Astrocyte of the spinal cord (primary cell): ENCODE measurements at regions not wholly inside any gene's neighbourhood (a gene's known extent, or its start where the extent isn't known, plus 50 kb on each side); places are given as distances from the start of the nearest gene placed in this dataset.
A peak's percentile ranks its signal among the peaks of the same experiment; 100 is the strongest.

Experiments
- DNase-seq: peaks from one replicate; pipeline ENCODE4 v3.0.0; 2011; ENCODE audit warnings: low read depth, low spot score
- H3K4me3 ChIP-seq: 2 replicates; pipeline ENCODE4 v1.5.1; 2011; ENCODE audit warnings: low read depth, mild to moderate bottlenecking, low read length, moderate library complexity
- CTCF ChIP-seq: IDR thresholded peaks from 2 replicates; pipeline ENCODE4 v1.5.1; 2012; ENCODE audit warnings: low read depth, mild to moderate bottlenecking, low read length, inconsistent platforms
- in situ Hi-C: cut with HindIII; loops from 2 replicates; pipeline ENCODE4 v1.10.0; 2017; ENCODE audit warnings: low sequenced_read_pairs

- in situ Hi-C loops: no loop called here
- no peak overlapping the region for H3K4me3 ChIP-seq
- TF ChIP-seq CTCF: no peak
- DNase-seq: peak; percentile 34
Measured at GRCh38 chr20:39851459-39851858, 837.6 kb downstream of the MAFB start.

GRCh38 chr20:39850821-39851330 is 838.2 kb downstream of the MAFB start:
- H3K4me3 ChIP-seq: no peak overlapping the region
- TF ChIP-seq CTCF: no peak
- in situ Hi-C loops: no loop called here
- no peak for DNase-seq

GRCh38 chr20:39850246-39850645 is 838.8 kb downstream of the MAFB start:
- DNase-seq: no peak
- in situ Hi-C loops: no loop called here
- H3K4me3 ChIP-seq: no peak overlapping the region
- no peak for TF ChIP-seq CTCF

GRCh38 chr20:39849664-39850063 is 839.4 kb downstream of the MAFB start:
- in situ Hi-C loops: no loop called here

GRCh38 chr20:39849171-39849570 is 839.9 kb downstream of the MAFB start:
- no peak overlapping the region for H3K4me3 ChIP-seq
- TF ChIP-seq CTCF: no peak
- in situ Hi-C loops: no loop called here
- DNase-seq: no peak

More at GRCh38 chr20:39849664-39850063, 839.4 kb downstream of the MAFB start:
- no peak overlapping the region for H3K4me3 ChIP-seq
- DNase-seq: peak; percentile 92
- no peak for TF ChIP-seq CTCF

GRCh38 chr20:39839399-39840119 is 849.5 kb downstream of the MAFB start:
- DNase-seq: no peak
- in situ Hi-C loops: no loop called here

More at GRCh38 chr20:39839399-39840119, 849.5 kb downstream of the MAFB start:
- no peak overlapping the region for H3K4me3 ChIP-seq
- no peak for TF ChIP-seq CTCF
